ENCODE measurements at regions not wholly inside any gene's neighbourhood (a gene's known extent, or its start where the extent isn't known, plus 50 kb on each side); places are given as distances from the start of the nearest gene placed in this dataset.

GRCh38 chr10:8254350-8254749, 199.9 kb downstream of the GATA3 start:
- TF ChIP-seq CTCF (IDR thresholded peaks at IDR 0.05) (no peak), POLR2A (IDR thresholded peaks at IDR 0.05) (no peak), POLR2AphosphoS5 (IDR thresholded peaks at IDR 0.05) (no peak)
